PC-3 (cell line): ENCODE measurements at regions not wholly inside any gene's neighbourhood (a gene's known extent, or its start where the extent isn't known, plus 50 kb on each side); places are given as distances from the start of the nearest gene placed in this dataset.

Source experiments
- ATAC-seq: fragments of 200-7000 bp; cut with Tn5 transposase; 2 replicates; pipeline ENCODE4 v1.9.1; 2020; ENCODE audit warnings: mild to moderate bottlenecking, moderate library complexity
- BruUV-seq: library from RNA; stranded (reverse); fragments of 400-500 nt; replicated peaks from 2 replicates; lab custom pipeline; 2021; lab: Mats Ljungman, UMichigan
- CTCF ChIA-PET: fragments of 300-600 bp; sonication (Branson Sonifier 250); formaldehyde crosslinking; loops from one replicate; lab custom pipeline; 2022; ENCODE audit warnings: antibody characterized with exemption; lab: Charles Lee
- POLR2A ChIA-PET: fragments of 300-600 bp; sonication (Branson Sonifier 250); formaldehyde crosslinking; loops from one replicate; lab custom pipeline; 2022; ENCODE audit warnings: antibody characterized with exemption; ENCODE audit not compliant: unreplicated experiment; lab: Charles Lee
- DNase-seq: peaks from one replicate; pipeline ENCODE4 v3.0.0-alpha.2; 2015
- H2AFZ ChIP-seq: fragments of 300-600 bp; sonication (generic); 2 replicates; pipeline ENCODE4 v1.6.0; 2016; ENCODE audit warnings: antibody characterized with exemption, low read length
- H3F3A ChIP-seq: fragments of 300-600 bp; sonication (generic); one replicate; pipeline ENCODE4 v1.6.0; 2017; ENCODE audit warnings: antibody characterized with exemption, low read length, control low read depth, mild to moderate bottlenecking; ENCODE audit not compliant: unreplicated experiment
- H3K27ac ChIP-seq: fragments of 300-600 bp; sonication (generic); 2 replicates; pipeline ENCODE4 v1.5.1; 2016; ENCODE audit warnings: mild to moderate bottlenecking, low read length
- H3K27me3 ChIP-seq: fragments of 300-600 bp; sonication (generic); 2 replicates; pipeline ENCODE4 v1.6.1; 2016; ENCODE audit warnings: low read length, mixed read lengths
- H3K36me3 ChIP-seq: fragments of 300-600 bp; sonication (generic); 2 replicates; pipeline ENCODE4 v1.6.1; 2016; ENCODE audit warnings: low read depth, mixed run types, low read length, mixed read lengths
- H3K4me1 ChIP-seq: fragments of 300-600 bp; sonication (generic); 2 replicates; pipeline ENCODE4 v1.5.1; 2016; ENCODE audit warnings: low read length; ENCODE audit not compliant: insufficient read depth
- H3K4me2 ChIP-seq: fragments of 300-600 bp; sonication (generic); 2 replicates; pipeline ENCODE4 v1.6.0; 2016; ENCODE audit warnings: low read length
- H3K4me3 ChIP-seq: fragments of 300-600 bp; sonication (generic); 2 replicates; pipeline ENCODE4 v1.5.1; 2016; ENCODE audit warnings: mild to moderate bottlenecking, low read length, mixed read lengths
- H3K79me2 ChIP-seq: fragments of 300-600 bp; sonication (generic); 2 replicates; pipeline ENCODE4 v1.6.1; 2017; ENCODE audit warnings: low read length, mixed read lengths
- H3K9ac ChIP-seq: fragments of 300-600 bp; sonication (generic); 2 replicates; pipeline ENCODE4 v1.6.0; 2016; ENCODE audit warnings: mild to moderate bottlenecking, low read length
- H3K9me2 ChIP-seq: fragments of 300-600 bp; sonication (generic); replicated peaks from 2 replicates; pipeline ENCODE4 v1.6.1; 2016; ENCODE audit warnings: mixed run types, low read length, mixed read lengths
- H3K9me3 ChIP-seq: fragments of 300-600 bp; sonication (generic); 2 replicates; pipeline ENCODE4 v1.6.1; 2016; ENCODE audit warnings: low read length, mixed read lengths
- H4K20me1 ChIP-seq: fragments of 300-600 bp; sonication (generic); 2 replicates; pipeline ENCODE4 v1.6.1; 2016; ENCODE audit warnings: low read length, mixed read lengths
- EZH2 ChIP-seq: fragments of 300-600 bp; sonication (generic); IDR thresholded peaks from one replicate; pipeline ENCODE4 v1.6.1; 2017; ENCODE audit warnings: antibody characterized with exemption, mild to moderate bottlenecking, low read length; ENCODE audit not compliant: unreplicated experiment
- EZH2phosphoT487 ChIP-seq: fragments of 300-600 bp; sonication (generic); IDR thresholded peaks from 2 replicates; pipeline ENCODE4 v1.6.1; 2018; ENCODE audit warnings: mild to moderate bottlenecking, antibody characterized with exemption, low read length, borderline replicate concordance
- intact Hi-C: fragments of 100-400 bp; cut with micrococcal nuclease; formaldehyde crosslinking; loops from 2 replicates; pipeline ENCODE4 v1.9.0; 2023
- TF ChIP-seq, protein P1 (sequence below): fragments of 300-600 bp; sonication (generic); conservative IDR thresholded peaks from 2 replicates; pipeline ENCODE4 v1.5.1; 2017; ENCODE audit warnings: antibody characterized with exemption, low read depth, mild to moderate bottlenecking, low read length

DNA sequence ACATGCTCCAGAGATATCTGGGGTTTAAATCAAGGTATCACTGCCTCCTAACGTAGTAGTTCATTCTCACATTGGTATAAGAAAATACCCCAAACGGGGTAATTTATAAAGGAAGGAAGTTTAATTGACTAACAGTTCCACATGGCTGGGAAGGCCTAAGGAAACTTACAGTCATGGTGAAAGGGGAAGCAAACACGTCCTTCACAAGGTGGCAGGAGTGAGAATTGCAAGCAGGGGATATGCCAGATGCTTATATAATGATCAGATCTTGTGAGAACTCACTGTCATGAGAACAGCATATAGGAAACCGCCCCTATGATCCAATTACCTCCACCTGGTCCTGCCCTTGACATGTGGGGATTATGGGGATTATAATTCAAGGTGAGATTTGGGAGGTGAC, 1280.2 kb upstream of the C9orf72 start:
- Histone ChIP-seq H4K20me1 (no peaks in the 10 kb centered on the region), H3F3A (no peaks in the 10 kb centered on the region), H2AFZ (no peak overlapping the region), H3K4me3 (no peak overlapping the region), H3K27ac (no peak overlapping the region), H3K27me3 (no peaks in the 10 kb centered on the region), H3K9me3 (no peaks in the 10 kb centered on the region), H3K9ac (no peak overlapping the region), H3K36me3 (no peaks in the 10 kb centered on the region), H3K4me2 (no peak overlapping the region), H3K9me2 (no peaks in the 10 kb centered on the region), H3K4me1 (no peaks in the 10 kb centered on the region), H3K79me2 (no peaks in the 10 kb centered on the region)
- no TSS peak for BruUV-seq
- TF ChIP-seq EZH2phosphoT487 (no peak), EZH2 (no peak)
- TF ChIP-seq, protein P1, sequence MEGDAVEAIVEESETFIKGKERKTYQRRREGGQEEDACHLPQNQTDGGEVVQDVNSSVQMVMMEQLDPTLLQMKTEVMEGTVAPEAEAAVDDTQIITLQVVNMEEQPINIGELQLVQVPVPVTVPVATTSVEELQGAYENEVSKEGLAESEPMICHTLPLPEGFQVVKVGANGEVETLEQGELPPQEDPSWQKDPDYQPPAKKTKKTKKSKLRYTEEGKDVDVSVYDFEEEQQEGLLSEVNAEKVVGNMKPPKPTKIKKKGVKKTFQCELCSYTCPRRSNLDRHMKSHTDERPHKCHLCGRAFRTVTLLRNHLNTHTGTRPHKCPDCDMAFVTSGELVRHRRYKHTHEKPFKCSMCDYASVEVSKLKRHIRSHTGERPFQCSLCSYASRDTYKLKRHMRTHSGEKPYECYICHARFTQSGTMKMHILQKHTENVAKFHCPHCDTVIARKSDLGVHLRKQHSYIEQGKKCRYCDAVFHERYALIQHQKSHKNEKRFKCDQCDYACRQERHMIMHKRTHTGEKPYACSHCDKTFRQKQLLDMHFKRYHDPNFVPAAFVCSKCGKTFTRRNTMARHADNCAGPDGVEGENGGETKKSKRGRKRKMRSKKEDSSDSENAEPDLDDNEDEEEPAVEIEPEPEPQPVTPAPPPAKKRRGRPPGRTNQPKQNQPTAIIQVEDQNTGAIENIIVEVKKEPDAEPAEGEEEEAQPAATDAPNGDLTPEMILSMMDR: 0 out of 2 replicates have a peak, but pooled peaks have one; percentile 16
- ATAC-seq (no peak), DNase-seq (no peak)
- ChIA-PET CTCF (no interaction called here), POLR2A (no interaction called here)
- intact Hi-C loops: no loop called here

DNA sequence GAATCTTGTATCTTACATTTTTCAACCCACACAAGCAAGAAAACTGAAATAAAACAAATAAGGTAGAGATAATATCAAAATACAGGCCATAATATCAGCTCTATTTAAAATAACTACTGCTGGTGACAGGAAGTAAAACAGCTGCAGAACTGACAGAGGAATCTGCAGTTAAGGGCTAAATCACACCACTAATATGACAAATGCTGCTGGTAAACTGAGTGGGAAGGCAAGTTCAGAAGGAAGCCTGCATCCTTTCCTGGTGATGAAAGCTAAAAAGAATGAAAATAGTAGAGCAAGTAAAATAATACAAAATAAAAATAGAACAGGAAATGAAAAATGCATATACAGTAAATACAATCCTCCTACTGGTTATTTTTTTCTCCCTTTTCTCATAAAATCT, 1293.7 kb upstream of the C9orf72 start:
- CTCF ChIA-PET: no interaction called here
- no peak for ATAC-seq
- H3K4me2 ChIP-seq: no peak overlapping the region
- H3K9me3 ChIP-seq: no peaks in the 10 kb centered on the region
- intact Hi-C loops: no loop called here
- TF ChIP-seq, protein P1: no peak
- TF ChIP-seq EZH2: no peak
- no peak for TF ChIP-seq EZH2phosphoT487
- H3K4me3 ChIP-seq: no peak overlapping the region
- H3K27me3 ChIP-seq: no peaks in the 10 kb centered on the region
- POLR2A ChIA-PET: no interaction called here
- no peak overlapping the region for H3K27ac ChIP-seq
- DNase-seq: no peak
- no peak overlapping the region for H2AFZ ChIP-seq
- no TSS peak for BruUV-seq
- no peak overlapping the region for H3K9ac ChIP-seq
- no peaks in the 10 kb centered on the region for H3F3A ChIP-seq
- H3K36me3 ChIP-seq: no peaks in the 10 kb centered on the region
- H3K4me1 ChIP-seq: no peaks in the 10 kb centered on the region
- no peaks in the 10 kb centered on the region for H3K9me2 ChIP-seq
- no peaks in the 10 kb centered on the region for H3K79me2 ChIP-seq
- no peaks in the 10 kb centered on the region for H4K20me1 ChIP-seq

DNA sequence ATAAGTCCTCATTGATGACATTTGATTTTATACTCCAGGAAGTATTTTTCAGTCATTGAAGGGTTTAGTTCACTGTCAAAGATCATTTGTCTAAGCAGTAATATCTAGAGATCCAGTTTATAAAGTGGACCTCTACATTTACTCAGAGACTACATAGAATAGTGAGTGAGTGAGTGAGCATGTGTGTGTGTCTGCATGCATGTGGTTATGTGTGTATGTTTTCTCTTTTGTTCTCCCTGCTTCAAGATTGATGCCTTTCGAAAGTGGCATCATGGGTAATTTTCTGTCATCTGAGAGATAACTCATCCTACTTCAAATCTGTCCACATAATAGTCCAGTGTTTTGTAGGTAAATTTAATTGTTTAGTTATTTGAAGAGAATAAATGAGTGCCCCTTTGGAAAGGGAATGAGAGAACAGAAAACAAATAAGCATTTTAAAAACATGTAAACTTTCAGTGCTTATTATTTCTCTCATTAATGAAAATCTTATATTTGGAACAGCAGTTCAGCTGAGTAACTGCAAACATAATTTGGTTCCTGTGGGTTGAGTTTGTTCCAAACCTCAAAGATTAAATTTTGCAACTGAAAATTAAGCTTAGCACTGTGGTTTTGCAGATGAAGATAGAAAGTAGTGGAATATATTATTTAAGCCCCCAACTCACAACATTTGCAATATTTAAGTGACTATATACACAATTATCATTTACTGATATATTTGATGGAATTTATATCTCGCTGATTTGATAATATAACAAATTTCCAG, 1295.1 kb upstream of the C9orf72 start:
- DNase-seq (no peak), ATAC-seq (no peak)
- no peak overlapping the region for H3K27ac ChIP-seq
- no TSS peak for BruUV-seq
- POLR2A ChIA-PET: no interaction called here
- no peaks in the 10 kb centered on the region for H4K20me1 ChIP-seq
- TF ChIP-seq EZH2phosphoT487 (no peak), EZH2 (no peak)
- TF ChIP-seq, protein P1: no peak
- no peak overlapping the region for H2AFZ ChIP-seq
- no peaks in the 10 kb centered on the region for H3K9me3 ChIP-seq
- H3K4me2 ChIP-seq: no peak overlapping the region
- CTCF ChIA-PET: no interaction called here
- H3K4me3 ChIP-seq: no peak overlapping the region
- no peaks in the 10 kb centered on the region for H3K4me1 ChIP-seq
- no peaks in the 10 kb centered on the region for H3K79me2 ChIP-seq
- no peaks in the 10 kb centered on the region for H3F3A ChIP-seq
- intact Hi-C loops: no loop called here
- H3K27me3 ChIP-seq: no peaks in the 10 kb centered on the region
- no peaks in the 10 kb centered on the region for H3K36me3 ChIP-seq
- H3K9ac ChIP-seq: no peak overlapping the region
- no peaks in the 10 kb centered on the region for H3K9me2 ChIP-seq
